Stimulated activated naive CD8-positive, alpha-beta T cell treated with anti-CD3 and anti-CD28 coated beads, Interleukin-15, Interleukin-2, amounts not matched to agents 100 ng/mL and 50 ng/mL, for 24 hours (primary cell): ENCODE measurements at regions not wholly inside any gene's neighbourhood (a gene's known extent, or its start where the extent isn't known, plus 50 kb on each side); places are given as distances from the start of the nearest gene placed in this dataset.

Experiments
- H3K27ac Mint-ChIP-seq: one replicate; pipeline ENCODE4 v1.8.0; 2021; ENCODE audit warnings: mild to moderate bottlenecking, mixed read lengths
- H3K27me3 Mint-ChIP-seq: one replicate; pipeline ENCODE4 v1.8.0; 2021; ENCODE audit warnings: mixed read lengths
- H3K36me3 Mint-ChIP-seq: one replicate; pipeline ENCODE4 v1.8.0; 2021; ENCODE audit warnings: low read depth, mixed read lengths
- H3K4me1 Mint-ChIP-seq: one replicate; pipeline ENCODE4 v1.8.0; 2021; ENCODE audit warnings: low read depth, mixed read lengths
- H3K4me3 Mint-ChIP-seq: one replicate; pipeline ENCODE4 v1.8.0; 2021; ENCODE audit warnings: mild to moderate bottlenecking, mixed read lengths
- H3K9me3 Mint-ChIP-seq: one replicate; pipeline ENCODE4 v1.8.0; 2021; ENCODE audit warnings: mixed read lengths

GRCh38 chr19:31145007-31145406 lies 204.2 kb downstream of the TSHZ3 start:
- Mint-ChIP-seq H3K27ac (no peak overlapping the region), H3K27me3 (peaks cover 4% of the 10 kb centered on the region), H3K4me1 (no peaks in the 10 kb centered on the region), H3K36me3 (no peaks in the 10 kb centered on the region), H3K9me3 (no peaks in the 10 kb centered on the region), H3K4me3 (no peak overlapping the region)

GRCh38 chr19:31144075-31144870 lies 205.0 kb downstream of the TSHZ3 start:
- no peaks in the 10 kb centered on the region for H3K9me3 Mint-ChIP-seq
- no peaks in the 10 kb centered on the region for H3K4me1 Mint-ChIP-seq
- H3K4me3 Mint-ChIP-seq: no peak overlapping the region
- no peak overlapping the region for H3K27ac Mint-ChIP-seq
- peaks cover 4% of the 10 kb centered on the region for H3K27me3 Mint-ChIP-seq
- no peaks in the 10 kb centered on the region for H3K36me3 Mint-ChIP-seq

GRCh38 chr19:31141301-31141700 lies 207.9 kb downstream of the TSHZ3 start:
- H3K4me3 Mint-ChIP-seq: no peak overlapping the region
- H3K27me3 Mint-ChIP-seq: peaks cover 8% of the 10 kb centered on the region
- H3K9me3 Mint-ChIP-seq: no peaks in the 10 kb centered on the region
- H3K27ac Mint-ChIP-seq: no peak overlapping the region
- no peaks in the 10 kb centered on the region for H3K4me1 Mint-ChIP-seq
- no peaks in the 10 kb centered on the region for H3K36me3 Mint-ChIP-seq

GRCh38 chr19:31140717-31141116 lies 208.5 kb downstream of the TSHZ3 start:
- Mint-ChIP-seq H3K9me3 (no peaks in the 10 kb centered on the region), H3K4me1 (no peaks in the 10 kb centered on the region), H3K36me3 (no peaks in the 10 kb centered on the region), H3K27me3 (peaks cover 8% of the 10 kb centered on the region), H3K27ac (no peak overlapping the region), H3K4me3 (no peak overlapping the region)

- no peak overlapping the region for H3K27ac Mint-ChIP-seq
- no peaks in the 10 kb centered on the region for H3K4me1 Mint-ChIP-seq
- H3K4me3 Mint-ChIP-seq: no peak overlapping the region
- H3K27me3 Mint-ChIP-seq: peaks cover 11% of the 10 kb centered on the region
- no peaks in the 10 kb centered on the region for H3K9me3 Mint-ChIP-seq
- no peaks in the 10 kb centered on the region for H3K36me3 Mint-ChIP-seq
Observed at GRCh38 chr19:31139871-31140505, 209.2 kb downstream of the TSHZ3 start.

GRCh38 chr19:31138077-31138476 lies 211.2 kb downstream of the TSHZ3 start:
- Mint-ChIP-seq H3K36me3 (no peaks in the 10 kb centered on the region), H3K27ac (no peak overlapping the region), H3K27me3 (peaks cover 18% of the 10 kb centered on the region), H3K4me3 (no peak overlapping the region), H3K4me1 (no peaks in the 10 kb centered on the region), H3K9me3 (no peaks in the 10 kb centered on the region)

- Mint-ChIP-seq H3K4me1 (no peaks in the 10 kb centered on the region), H3K9me3 (no peaks in the 10 kb centered on the region), H3K27ac (no peak overlapping the region), H3K36me3 (no peaks in the 10 kb centered on the region), H3K27me3 (peaks cover 15% of the 10 kb centered on the region), H3K4me3 (no peak overlapping the region)
Observed at GRCh38 chr19:31135841-31136240, 213.4 kb downstream of the TSHZ3 start.

GRCh38 chr19:31132753-31133110 lies 216.5 kb downstream of the TSHZ3 start:
- no peaks in the 10 kb centered on the region for H3K36me3 Mint-ChIP-seq
- H3K4me1 Mint-ChIP-seq: no peaks in the 10 kb centered on the region
- no peak overlapping the region for H3K4me3 Mint-ChIP-seq
- H3K9me3 Mint-ChIP-seq: peaks cover 5% of the 10 kb centered on the region
- no peak overlapping the region for H3K27ac Mint-ChIP-seq
- H3K27me3 Mint-ChIP-seq: peaks cover 18% of the 10 kb centered on the region

- no peaks in the 10 kb centered on the region for H3K36me3 Mint-ChIP-seq
Observed at GRCh38 chr19:31128291-31128690, 220.9 kb downstream of the TSHZ3 start.

GRCh38 chr19:31127134-31127967 lies 221.9 kb downstream of the TSHZ3 start:
- no peak overlapping the region for H3K4me3 Mint-ChIP-seq
- H3K27ac Mint-ChIP-seq: no peak overlapping the region

More at GRCh38 chr19:31128291-31128690, 220.9 kb downstream of the TSHZ3 start:
- H3K4me1 Mint-ChIP-seq: peaks cover 3% of the 10 kb centered on the region
- H3K27me3 Mint-ChIP-seq: peaks cover 3% of the 10 kb centered on the region
- no peak overlapping the region for H3K4me3 Mint-ChIP-seq
- peaks cover 5% of the 10 kb centered on the region for H3K9me3 Mint-ChIP-seq
- no peak overlapping the region for H3K27ac Mint-ChIP-seq

GRCh38 chr19:31126236-31126635 lies 223.0 kb downstream of the TSHZ3 start:
- Mint-ChIP-seq H3K27me3 (peaks cover 3% of the 10 kb centered on the region), H3K9me3 (peaks cover 5% of the 10 kb centered on the region), H3K36me3 (no peaks in the 10 kb centered on the region), H3K27ac (no peak overlapping the region), H3K4me3 (no peak overlapping the region), H3K4me1 (peaks cover 3% of the 10 kb centered on the region)

More at GRCh38 chr19:31127134-31127967, 221.9 kb downstream of the TSHZ3 start:
- H3K36me3 Mint-ChIP-seq: no peaks in the 10 kb centered on the region
- H3K4me1 Mint-ChIP-seq: peaks cover 3% of the 10 kb centered on the region
- peaks cover 3% of the 10 kb centered on the region for H3K27me3 Mint-ChIP-seq
- H3K9me3 Mint-ChIP-seq: peaks cover 5% of the 10 kb centered on the region

- H3K27ac Mint-ChIP-seq: no peak overlapping the region
- no peak overlapping the region for H3K4me3 Mint-ChIP-seq
- no peaks in the 10 kb centered on the region for H3K36me3 Mint-ChIP-seq
- H3K4me1 Mint-ChIP-seq: peaks cover 3% of the 10 kb centered on the region
- H3K27me3 Mint-ChIP-seq: peaks cover 3% of the 10 kb centered on the region
- peaks cover 5% of the 10 kb centered on the region for H3K9me3 Mint-ChIP-seq
Observed at GRCh38 chr19:31125071-31125470, 224.2 kb downstream of the TSHZ3 start.

GRCh38 chr19:31121501-31121900 lies 227.7 kb downstream of the TSHZ3 start:
- no peaks in the 10 kb centered on the region for H3K9me3 Mint-ChIP-seq
- no peaks in the 10 kb centered on the region for H3K36me3 Mint-ChIP-seq
- no peaks in the 10 kb centered on the region for H3K27me3 Mint-ChIP-seq
- H3K4me1 Mint-ChIP-seq: no peaks in the 10 kb centered on the region
- H3K27ac Mint-ChIP-seq: no peak overlapping the region
- no peak overlapping the region for H3K4me3 Mint-ChIP-seq

- Mint-ChIP-seq H3K36me3 (no peaks in the 10 kb centered on the region), H3K4me1 (no peaks in the 10 kb centered on the region), H3K27me3 (no peaks in the 10 kb centered on the region), H3K9me3 (no peaks in the 10 kb centered on the region), H3K27ac (no peak overlapping the region), H3K4me3 (no peak overlapping the region)
Observed at GRCh38 chr19:31120952-31121351, 228.3 kb downstream of the TSHZ3 start.
